ENCODE measurements at regions not wholly inside any gene's neighbourhood (a gene's known extent, or its start where the extent isn't known, plus 50 kb on each side); places are given as distances from the start of the nearest gene placed in this dataset.
"Not testable (repeated sequence)": the region's sequence is repeated elsewhere in the genome, so short reads cannot be mapped to it uniquely, and the experiment has no call there.

DNA sequence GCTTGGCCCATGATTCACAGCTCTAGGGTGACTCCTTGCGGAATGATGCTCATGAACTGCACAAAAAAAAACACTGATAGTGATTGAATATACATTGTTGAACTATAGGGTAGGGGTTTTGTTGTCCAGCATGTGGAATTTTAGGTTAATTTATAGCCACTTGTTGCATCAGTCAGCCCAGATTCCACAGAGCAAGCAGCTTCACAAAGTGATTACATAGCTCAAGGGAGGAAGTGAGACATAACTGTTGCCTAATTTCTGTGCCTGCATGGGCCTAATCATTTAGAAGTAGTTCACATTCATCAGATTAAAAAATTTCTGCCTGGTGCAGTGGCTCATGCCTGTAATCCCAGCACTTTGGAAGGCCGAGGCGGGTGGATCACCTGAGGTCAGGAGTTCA is 142.2 kb upstream of the ZNF722 start:
- Mint-ChIP-seq H3K36me3 (ENCODE audit: low read depth) (peaks cover 39% of the 10 kb centered on the region), H3K9me3 (peaks cover 95% of the 10 kb centered on the region)
- H3K4me1 Mint-ChIP-seq; H3K9me2 ChIP-seq (ENCODE audit: insufficient read depth); H3K4me3 ChIP-seq; H3K79me2 ChIP-seq (replicated peaks; ENCODE audit: insufficient read depth); H3K27me3 Mint-ChIP-seq (ENCODE audit: insufficient read depth, low read depth, poor library complexity); H4K20me1 ChIP-seq (replicated peaks; ENCODE audit: insufficient read depth); H3K36me3 ChIP-seq (ENCODE audit: insufficient read depth); H3K27me3 ChIP-seq (ENCODE audit: insufficient read depth); H3F3A ChIP-seq (replicated peaks; ENCODE audit: low read depth); H3K27ac Mint-ChIP-seq; H2AFZ ChIP-seq; H3K4me1 ChIP-seq (ENCODE audit: insufficient read depth); H3K4me3 Mint-ChIP-seq; H3K4me2 ChIP-seq; ATAC-seq; DNase-seq (ENCODE audit: low spot score); H3K27ac ChIP-seq (ENCODE audit: low read depth): not testable (repeated sequence)

DNA sequence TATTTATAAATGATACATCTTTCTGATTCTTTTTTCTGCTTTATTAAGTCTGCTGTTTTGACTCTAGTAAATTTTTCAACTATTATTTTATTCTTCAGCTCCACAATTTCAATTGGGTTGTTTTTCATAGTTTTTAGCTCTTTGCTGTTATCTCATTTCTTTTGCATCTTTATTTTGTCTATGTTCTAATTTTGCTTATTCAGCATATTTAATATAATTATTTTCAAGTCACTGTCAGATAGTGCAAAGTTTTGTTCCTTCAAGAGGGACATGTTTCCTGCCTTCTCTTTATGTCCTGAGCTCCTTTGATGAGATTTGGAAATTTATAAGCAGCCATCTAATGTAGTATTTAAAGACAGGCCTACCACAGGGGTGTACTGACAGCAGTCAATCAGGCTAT is 131.5 kb upstream of the ZNF722 start:
- Histone ChIP-seq H3K36me3 (ENCODE audit: insufficient read depth) (0 out of 2 replicates have a peak, but pooled peaks cover 6% of the 10 kb centered on the region), H3K27me3 (ENCODE audit: insufficient read depth) (no peaks in the 10 kb centered on the region), H3K4me2 (no peak overlapping the region), H3K27ac (ENCODE audit: low read depth) (no peak overlapping the region), H3K4me1 (ENCODE audit: insufficient read depth) (no peaks in the 10 kb centered on the region), H3K4me3 (no peak overlapping the region), H2AFZ (no peak overlapping the region), H3K79me2 (replicated peaks; ENCODE audit: insufficient read depth) (no peaks in the 10 kb centered on the region), H3K9me2 (ENCODE audit: insufficient read depth) (no peaks in the 10 kb centered on the region), H3F3A (replicated peaks; ENCODE audit: low read depth) (no peaks in the 10 kb centered on the region), H4K20me1 (replicated peaks; ENCODE audit: insufficient read depth) (no peaks in the 10 kb centered on the region)
- ATAC-seq, result no peak
- no peak for DNase-seq (ENCODE audit: low spot score)
- H3K27me3 Mint-ChIP-seq (ENCODE audit: insufficient read depth, low read depth, poor library complexity), result peaks cover 2% of the 10 kb centered on the region
- H3K4me3 Mint-ChIP-seq, result no peak overlapping the region
- H3K9me3 Mint-ChIP-seq, result peaks cover 88% of the 10 kb centered on the region
- no peak overlapping the region for H3K27ac Mint-ChIP-seq
- TF ChIP-seq, protein P1, sequence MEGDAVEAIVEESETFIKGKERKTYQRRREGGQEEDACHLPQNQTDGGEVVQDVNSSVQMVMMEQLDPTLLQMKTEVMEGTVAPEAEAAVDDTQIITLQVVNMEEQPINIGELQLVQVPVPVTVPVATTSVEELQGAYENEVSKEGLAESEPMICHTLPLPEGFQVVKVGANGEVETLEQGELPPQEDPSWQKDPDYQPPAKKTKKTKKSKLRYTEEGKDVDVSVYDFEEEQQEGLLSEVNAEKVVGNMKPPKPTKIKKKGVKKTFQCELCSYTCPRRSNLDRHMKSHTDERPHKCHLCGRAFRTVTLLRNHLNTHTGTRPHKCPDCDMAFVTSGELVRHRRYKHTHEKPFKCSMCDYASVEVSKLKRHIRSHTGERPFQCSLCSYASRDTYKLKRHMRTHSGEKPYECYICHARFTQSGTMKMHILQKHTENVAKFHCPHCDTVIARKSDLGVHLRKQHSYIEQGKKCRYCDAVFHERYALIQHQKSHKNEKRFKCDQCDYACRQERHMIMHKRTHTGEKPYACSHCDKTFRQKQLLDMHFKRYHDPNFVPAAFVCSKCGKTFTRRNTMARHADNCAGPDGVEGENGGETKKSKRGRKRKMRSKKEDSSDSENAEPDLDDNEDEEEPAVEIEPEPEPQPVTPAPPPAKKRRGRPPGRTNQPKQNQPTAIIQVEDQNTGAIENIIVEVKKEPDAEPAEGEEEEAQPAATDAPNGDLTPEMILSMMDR (conservative IDR thresholded peaks at IDR 0.05; ENCODE audit: low read depth in 2 of 2), result no peak
- TF ChIP-seq EZH2 (IDR thresholded peaks at IDR 0.05; ENCODE audit: low read depth, unreplicated experiment) (no peak), ZNF331 (CRISPR knock-in tag; IDR thresholded peaks at IDR 0.05; ENCODE audit: low read depth) (no peak), NANOG (IDR thresholded peaks at IDR 0.05; ENCODE audit: borderline replicate concordance) (no peak), CREB1 (CRISPR knock-in tag; IDR thresholded peaks at IDR 0.05; ENCODE audit: low read depth) (no peak), STAT1 (IDR thresholded peaks at IDR 0.05; ENCODE audit: unreplicated experiment) (no peak), JUNB (IDR thresholded peaks at IDR 0.05; ENCODE audit: unreplicated experiment) (no peak), EZH2phosphoT487 (IDR thresholded peaks at IDR 0.05; ENCODE audit: unreplicated experiment) (no peak), ZNF114 (CRISPR knock-in tag; IDR thresholded peaks at IDR 0.05) (no peak)
- TF ChIP-seq, protein P2, sequence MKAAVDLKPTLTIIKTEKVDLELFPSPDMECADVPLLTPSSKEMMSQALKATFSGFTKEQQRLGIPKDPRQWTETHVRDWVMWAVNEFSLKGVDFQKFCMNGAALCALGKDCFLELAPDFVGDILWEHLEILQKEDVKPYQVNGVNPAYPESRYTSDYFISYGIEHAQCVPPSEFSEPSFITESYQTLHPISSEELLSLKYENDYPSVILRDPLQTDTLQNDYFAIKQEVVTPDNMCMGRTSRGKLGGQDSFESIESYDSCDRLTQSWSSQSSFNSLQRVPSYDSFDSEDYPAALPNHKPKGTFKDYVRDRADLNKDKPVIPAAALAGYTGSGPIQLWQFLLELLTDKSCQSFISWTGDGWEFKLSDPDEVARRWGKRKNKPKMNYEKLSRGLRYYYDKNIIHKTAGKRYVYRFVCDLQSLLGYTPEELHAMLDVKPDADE (IDR thresholded peaks at IDR 0.05), result no peak
- TF ChIP-seq, protein P3, sequence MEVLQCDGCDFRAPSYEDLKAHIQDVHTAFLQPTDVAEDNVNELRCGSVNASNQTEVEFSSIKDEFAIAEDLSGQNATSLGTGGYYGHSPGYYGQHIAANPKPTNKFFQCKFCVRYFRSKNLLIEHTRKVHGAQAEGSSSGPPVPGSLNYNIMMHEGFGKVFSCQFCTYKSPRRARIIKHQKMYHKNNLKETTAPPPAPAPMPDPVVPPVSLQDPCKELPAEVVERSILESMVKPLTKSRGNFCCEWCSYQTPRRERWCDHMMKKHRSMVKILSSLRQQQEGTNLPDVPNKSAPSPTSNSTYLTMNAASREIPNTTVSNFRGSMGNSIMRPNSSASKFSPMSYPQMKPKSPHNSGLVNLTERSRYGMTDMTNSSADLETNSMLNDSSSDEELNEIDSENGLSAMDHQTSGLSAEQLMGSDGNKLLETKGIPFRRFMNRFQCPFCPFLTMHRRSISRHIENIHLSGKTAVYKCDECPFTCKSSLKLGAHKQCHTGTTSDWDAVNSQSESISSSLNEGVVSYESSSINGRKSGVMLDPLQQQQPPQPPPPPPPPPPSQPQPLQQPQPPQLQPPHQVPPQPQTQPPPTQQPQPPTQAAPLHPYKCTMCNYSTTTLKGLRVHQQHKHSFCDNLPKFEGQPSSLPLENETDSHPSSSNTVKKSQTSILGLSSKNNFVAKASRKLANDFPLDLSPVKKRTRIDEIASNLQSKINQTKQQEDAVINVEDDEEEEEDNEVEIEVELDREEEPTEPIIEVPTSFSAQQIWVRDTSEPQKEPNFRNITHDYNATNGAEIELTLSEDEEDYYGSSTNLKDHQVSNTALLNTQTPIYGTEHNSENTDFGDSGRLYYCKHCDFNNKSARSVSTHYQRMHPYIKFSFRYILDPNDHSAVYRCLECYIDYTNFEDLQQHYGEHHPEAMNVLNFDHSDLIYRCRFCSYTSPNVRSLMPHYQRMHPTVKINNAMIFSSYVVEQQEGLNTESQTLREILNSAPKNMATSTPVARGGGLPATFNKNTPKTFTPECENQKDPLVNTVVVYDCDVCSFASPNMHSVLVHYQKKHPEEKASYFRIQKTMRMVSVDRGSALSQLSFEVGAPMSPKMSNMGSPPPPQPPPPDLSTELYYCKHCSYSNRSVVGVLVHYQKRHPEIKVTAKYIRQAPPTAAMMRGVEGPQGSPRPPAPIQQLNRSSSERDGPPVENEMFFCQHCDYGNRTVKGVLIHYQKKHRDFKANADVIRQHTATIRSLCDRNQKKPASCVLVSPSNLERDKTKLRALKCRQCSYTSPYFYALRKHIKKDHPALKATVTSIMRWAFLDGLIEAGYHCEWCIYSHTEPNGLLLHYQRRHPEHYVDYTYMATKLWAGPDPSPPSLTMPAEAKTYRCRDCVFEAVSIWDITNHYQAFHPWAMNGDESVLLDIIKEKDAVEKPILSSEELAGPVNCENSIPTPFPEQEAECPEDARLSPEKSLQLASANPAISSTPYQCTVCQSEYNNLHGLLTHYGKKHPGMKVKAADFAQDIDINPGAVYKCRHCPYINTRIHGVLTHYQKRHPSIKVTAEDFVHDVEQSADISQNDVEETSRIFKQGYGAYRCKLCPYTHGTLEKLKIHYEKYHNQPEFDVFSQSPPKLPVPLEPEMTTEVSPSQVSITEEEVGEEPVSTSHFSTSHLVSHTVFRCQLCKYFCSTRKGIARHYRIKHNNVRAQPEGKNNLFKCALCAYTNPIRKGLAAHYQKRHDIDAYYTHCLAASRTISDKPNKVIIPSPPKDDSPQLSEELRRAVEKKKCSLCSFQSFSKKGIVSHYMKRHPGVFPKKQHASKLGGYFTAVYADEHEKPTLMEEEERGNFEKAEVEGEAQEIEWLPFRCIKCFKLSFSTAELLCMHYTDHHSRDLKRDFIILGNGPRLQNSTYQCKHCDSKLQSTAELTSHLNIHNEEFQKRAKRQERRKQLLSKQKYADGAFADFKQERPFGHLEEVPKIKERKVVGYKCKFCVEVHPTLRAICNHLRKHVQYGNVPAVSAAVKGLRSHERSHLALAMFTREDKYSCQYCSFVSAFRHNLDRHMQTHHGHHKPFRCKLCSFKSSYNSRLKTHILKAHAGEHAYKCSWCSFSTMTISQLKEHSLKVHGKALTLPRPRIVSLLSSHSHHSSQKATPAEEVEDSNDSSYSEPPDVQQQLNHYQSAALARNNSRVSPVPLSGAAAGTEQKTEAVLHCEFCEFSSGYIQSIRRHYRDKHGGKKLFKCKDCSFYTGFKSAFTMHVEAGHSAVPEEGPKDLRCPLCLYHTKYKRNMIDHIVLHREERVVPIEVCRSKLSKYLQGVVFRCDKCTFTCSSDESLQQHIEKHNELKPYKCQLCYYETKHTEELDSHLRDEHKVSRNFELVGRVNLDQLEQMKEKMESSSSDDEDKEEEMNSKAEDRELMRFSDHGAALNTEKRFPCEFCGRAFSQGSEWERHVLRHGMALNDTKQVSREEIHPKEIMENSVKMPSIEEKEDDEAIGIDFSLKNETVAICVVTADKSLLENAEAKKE (CRISPR knock-in tag; IDR thresholded peaks at IDR 0.05), result no peak
- H3K4me1 Mint-ChIP-seq, result no peaks in the 10 kb centered on the region
- peaks cover 31% of the 10 kb centered on the region for H3K36me3 Mint-ChIP-seq (ENCODE audit: low read depth)
